ENCODE measurements at regions not wholly inside any gene's neighbourhood (a gene's known extent, or its start where the extent isn't known, plus 50 kb on each side); places are given as distances from the start of the nearest gene placed in this dataset.
"Not testable (repeated sequence)": the region's sequence is repeated elsewhere in the genome, so short reads cannot be mapped to it uniquely, and the experiment has no call there.

GRCh38 chr11:25755918-25756584, 575.9 kb upstream of the ANO3 start:
- DNase-seq (ENCODE audit: low read depth, low spot score), result no peak

- no peak for DNase-seq (ENCODE audit: low read depth, low spot score)
Observed at GRCh38 chr11:25758145-25758661, 573.7 kb upstream of the ANO3 start.

- no peak for DNase-seq (ENCODE audit: low read depth, low spot score)
Observed at GRCh38 chr11:25766332-25767015, 565.5 kb upstream of the ANO3 start.

GRCh38 chr11:25769287-25769686, 562.6 kb upstream of the ANO3 start:
- DNase-seq (ENCODE audit: low read depth, low spot score), result no peak

- no peak for DNase-seq (ENCODE audit: low read depth, low spot score)
Observed at GRCh38 chr11:25771605-25772004, 560.3 kb upstream of the ANO3 start.

- no peak for DNase-seq (ENCODE audit: low read depth, low spot score)
Observed at GRCh38 chr11:25775603-25776002, 556.3 kb upstream of the ANO3 start.

- no peak for DNase-seq (ENCODE audit: low read depth, low spot score)
Observed at GRCh38 chr11:25776238-25776637, 555.7 kb upstream of the ANO3 start.

- DNase-seq (ENCODE audit: low read depth, low spot score), result no peak
Observed at GRCh38 chr11:25777343-25777742, 554.6 kb upstream of the ANO3 start.

- DNase-seq (ENCODE audit: low read depth, low spot score), result no peak
Observed at GRCh38 chr11:25779033-25779432, 552.9 kb upstream of the ANO3 start.

- no peak for DNase-seq (ENCODE audit: low read depth, low spot score)
Observed at GRCh38 chr11:25787416-25787815, 544.5 kb upstream of the ANO3 start.

- no peak for DNase-seq (ENCODE audit: low read depth, low spot score)
Observed at GRCh38 chr11:25790396-25790795, 541.5 kb upstream of the ANO3 start.

- no peak for DNase-seq (ENCODE audit: low read depth, low spot score)
Observed at GRCh38 chr11:25793637-25794036, 538.3 kb upstream of the ANO3 start.

- no peak for DNase-seq (ENCODE audit: low read depth, low spot score)
Observed at GRCh38 chr11:25794804-25795203, 537.1 kb upstream of the ANO3 start.

GRCh38 chr11:25816411-25816810, 515.5 kb upstream of the ANO3 start:
- DNase-seq (ENCODE audit: low read depth, low spot score), result no peak

- DNase-seq (ENCODE audit: low read depth, low spot score), result no peak
Observed at GRCh38 chr11:25824688-25825087, 507.2 kb upstream of the ANO3 start.

- DNase-seq (ENCODE audit: low read depth, low spot score), result not testable (repeated sequence)
Observed at GRCh38 chr11:25831485-25831884, 500.4 kb upstream of the ANO3 start.

- DNase-seq (ENCODE audit: low read depth, low spot score), result no peak
Observed at GRCh38 chr11:25838918-25839625, 492.9 kb upstream of the ANO3 start.

- no peak for DNase-seq (ENCODE audit: low read depth, low spot score)
Observed at GRCh38 chr11:25844811-25845210, 487.1 kb upstream of the ANO3 start.

- DNase-seq (ENCODE audit: low read depth, low spot score), result no peak
Observed at GRCh38 chr11:25855916-25856315, 476.0 kb upstream of the ANO3 start.

GRCh38 chr11:25859776-25860175, 472.2 kb upstream of the ANO3 start:
- no peak for DNase-seq (ENCODE audit: low read depth, low spot score)

- DNase-seq (ENCODE audit: low read depth, low spot score), result no peak
Observed at GRCh38 chr11:25860677-25861450, 471.1 kb upstream of the ANO3 start.

GRCh38 chr11:25862159-25862558, 469.8 kb upstream of the ANO3 start:
- DNase-seq (ENCODE audit: low read depth, low spot score), result no peak

Data from ELF-1 (cell line).